GM19467 (cell line): ENCODE measurements at regions not wholly inside any gene's neighbourhood (a gene's known extent, or its start where the extent isn't known, plus 50 kb on each side); places are given as distances from the start of the nearest gene placed in this dataset.

Source experiments
- ATAC-seq: cut with Tn5 transposase; IDR thresholded peaks from one replicate; pipeline ENCODE4 v1.9.1; 2021; ENCODE audit warnings: mild to moderate bottlenecking, moderate library complexity; ENCODE audit not compliant: unreplicated experiment

GRCh38 chr6:168837254-168838036, 396.5 kb downstream of the SMOC2 start:
- no peak for ATAC-seq

- ATAC-seq = no peak
Observed at GRCh38 chr6:168835991-168836390, 395.0 kb downstream of the SMOC2 start.

DNA sequence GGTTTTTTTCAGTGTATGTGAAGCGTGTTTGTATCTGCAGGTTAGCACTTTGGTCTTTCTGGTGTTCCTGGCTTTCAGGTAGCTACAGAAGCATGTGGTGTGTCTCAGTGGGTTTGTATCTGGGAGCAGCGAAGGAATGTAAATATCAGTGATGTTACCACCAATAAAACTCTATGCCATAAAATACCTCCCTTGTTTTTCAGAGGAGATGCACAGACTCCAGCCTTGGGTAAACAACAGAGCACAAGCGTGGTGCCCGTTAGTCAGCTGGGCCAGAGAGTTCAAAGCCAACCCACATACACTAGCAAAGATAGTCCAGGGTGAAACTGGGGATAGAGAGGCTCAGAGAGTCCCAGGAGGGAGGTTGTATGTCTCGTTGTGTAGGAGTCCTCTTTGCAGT, 393.8 kb downstream of the SMOC2 start:
- ATAC-seq = no peak

DNA sequence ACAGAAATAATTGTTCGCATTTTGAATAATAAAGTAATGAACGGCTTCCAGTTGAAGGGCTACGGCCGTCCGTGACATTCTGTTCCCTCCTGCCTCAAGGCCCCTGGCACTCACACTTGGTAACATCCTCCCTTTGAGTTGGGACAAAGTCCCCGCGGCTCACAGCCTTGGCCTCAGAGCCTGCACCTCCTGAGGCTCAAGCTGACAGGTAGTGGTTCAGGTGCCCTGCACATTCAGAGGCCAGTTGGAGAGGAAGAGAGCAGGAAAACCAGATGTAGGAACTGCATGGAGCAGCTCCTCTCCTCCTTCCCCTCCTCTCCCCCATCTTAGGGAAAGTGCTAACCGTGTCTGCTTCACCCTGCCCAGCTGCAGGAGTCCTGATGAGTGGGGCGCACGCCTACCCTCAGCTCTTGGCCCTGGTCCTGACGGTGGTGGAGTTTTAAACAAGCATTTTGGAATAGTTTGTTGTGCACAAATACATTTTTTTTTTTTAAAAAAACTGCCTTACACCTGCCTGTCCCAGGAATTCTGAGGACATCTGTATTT, 393.1 kb downstream of the SMOC2 start:
- no peak for ATAC-seq

GRCh38 chr6:168828800-168829199, 387.8 kb downstream of the SMOC2 start:
- no peak for ATAC-seq

DNA sequence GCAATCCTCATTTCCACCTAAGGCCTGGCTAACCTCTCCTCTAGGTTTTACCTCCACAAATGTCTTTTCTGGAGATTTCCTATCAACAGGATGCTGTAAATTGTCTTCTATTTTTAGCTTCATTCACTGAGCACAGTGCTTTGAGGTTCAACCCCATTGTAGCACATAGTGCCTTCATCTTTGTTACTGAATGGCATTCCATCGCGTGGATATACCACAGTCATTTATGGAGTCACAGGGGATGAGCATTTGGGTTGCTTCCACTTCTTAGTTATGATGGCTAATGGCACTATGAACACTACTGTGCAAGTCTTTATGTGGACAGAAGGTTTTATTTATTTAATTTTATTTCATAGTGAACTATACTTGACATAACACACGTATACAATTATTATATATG, 387.1 kb downstream of the SMOC2 start:
- ATAC-seq = no peak

GRCh38 chr6:168827586-168827871, 386.5 kb downstream of the SMOC2 start:
- ATAC-seq = no peak

DNA sequence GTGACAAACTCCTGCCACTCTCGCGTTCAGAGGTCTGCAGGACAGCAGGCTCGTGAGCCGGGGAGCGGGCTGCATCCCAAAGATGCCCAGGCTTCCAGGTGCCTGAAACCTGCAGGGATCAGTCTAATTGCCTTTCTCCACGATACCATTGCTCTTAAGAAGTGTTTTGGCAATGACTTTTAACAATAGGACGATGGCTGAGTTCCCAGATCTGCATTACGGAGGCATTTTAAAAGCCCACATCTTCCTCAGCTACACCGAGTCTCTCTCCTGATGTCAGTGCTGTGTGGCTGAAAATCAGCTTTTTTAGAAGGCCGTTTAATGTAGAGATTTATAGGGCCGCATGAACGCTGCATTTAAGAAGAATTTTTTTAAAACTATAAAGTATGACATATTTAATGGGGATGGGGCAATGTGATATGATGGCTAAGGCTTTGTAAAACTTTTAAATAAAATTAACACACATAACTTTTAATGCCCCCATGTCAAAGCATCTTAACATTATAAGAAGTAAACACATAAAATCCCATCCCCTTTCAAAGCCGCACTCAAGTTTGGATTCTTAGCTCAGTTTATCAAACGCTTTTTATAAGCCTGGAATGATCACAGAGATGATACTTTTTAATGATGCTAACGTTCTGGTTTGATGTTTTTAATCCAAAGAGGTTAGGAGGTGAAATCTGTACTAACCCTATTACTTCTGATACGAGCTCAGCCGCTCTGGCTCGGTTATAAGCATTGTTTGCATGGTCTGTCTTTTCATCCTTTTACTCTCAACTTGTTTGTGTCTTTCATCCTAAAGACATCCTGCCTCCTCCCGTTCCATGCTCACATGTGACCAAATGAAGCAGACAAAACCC, 386.0 kb downstream of the SMOC2 start:
- no peak for ATAC-seq

DNA sequence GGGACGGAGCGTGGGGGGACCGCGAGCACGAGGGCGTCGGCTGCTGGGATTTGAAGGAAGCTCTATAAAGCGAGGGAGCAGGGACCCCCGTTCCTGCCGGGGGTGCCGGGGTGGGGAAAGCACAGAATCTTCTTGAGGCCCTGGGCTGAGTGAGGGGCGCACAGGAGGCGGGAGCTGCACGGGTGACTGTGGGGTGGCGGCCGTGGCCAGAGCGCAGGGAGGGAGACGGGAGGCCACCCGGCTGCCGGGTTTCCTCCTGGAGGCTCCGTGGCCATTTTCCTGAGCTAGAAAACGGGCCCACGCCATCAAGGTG, 385.1 kb downstream of the SMOC2 start:
- ATAC-seq = no peak

DNA sequence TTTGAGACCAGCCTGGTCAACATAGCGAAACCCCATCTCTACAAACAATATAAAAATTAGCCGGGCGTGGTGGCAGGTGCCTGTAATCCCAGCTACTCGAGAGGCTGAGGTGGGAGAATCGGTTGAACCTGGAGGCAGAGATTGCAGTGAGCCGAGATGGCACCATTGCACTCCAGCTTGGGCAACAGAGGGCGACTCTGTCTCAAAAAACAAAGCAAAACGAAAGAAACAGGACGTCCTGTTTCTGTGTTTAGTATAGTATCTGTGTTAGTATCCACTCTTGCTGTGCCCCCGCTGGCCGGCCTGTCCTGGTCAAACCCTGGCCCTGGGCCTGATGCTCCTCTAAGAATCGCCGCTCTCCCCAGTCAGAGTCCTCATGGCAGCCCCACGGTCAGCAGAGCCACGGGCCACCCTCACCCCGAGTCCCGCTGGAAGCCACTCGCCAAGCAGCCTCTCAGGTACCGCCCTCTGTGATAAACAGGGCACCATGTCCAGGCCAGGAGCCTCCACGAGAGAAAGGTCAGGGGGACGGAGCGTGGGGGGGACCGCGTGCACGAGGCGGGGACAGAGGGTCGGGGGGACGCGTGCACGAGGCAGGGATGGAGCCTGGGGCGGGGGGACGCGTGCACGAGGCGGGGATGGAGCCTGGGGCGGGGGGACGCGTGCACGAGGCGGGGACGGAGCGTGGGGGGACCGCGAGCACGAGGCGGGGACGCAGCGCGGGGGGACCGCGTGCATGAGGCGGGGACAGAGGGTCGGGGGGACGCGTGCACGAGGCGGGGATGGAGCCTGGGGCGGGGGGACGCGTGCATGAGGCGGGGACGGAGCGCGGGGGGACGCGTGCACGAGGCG, 384.5 kb downstream of the SMOC2 start:
- ATAC-seq = no peak

GRCh38 chr6:168823397-168824212, 382.6 kb downstream of the SMOC2 start:
- no peak for ATAC-seq

- ATAC-seq = no peak
Observed at GRCh38 chr6:168822376-168822775, 381.4 kb downstream of the SMOC2 start.

- no peak for ATAC-seq
Observed at GRCh38 chr6:168819546-168819945, 378.6 kb downstream of the SMOC2 start.

- ATAC-seq = no peak
Observed at GRCh38 chr6:168817558-168818159, 376.7 kb downstream of the SMOC2 start.

DNA sequence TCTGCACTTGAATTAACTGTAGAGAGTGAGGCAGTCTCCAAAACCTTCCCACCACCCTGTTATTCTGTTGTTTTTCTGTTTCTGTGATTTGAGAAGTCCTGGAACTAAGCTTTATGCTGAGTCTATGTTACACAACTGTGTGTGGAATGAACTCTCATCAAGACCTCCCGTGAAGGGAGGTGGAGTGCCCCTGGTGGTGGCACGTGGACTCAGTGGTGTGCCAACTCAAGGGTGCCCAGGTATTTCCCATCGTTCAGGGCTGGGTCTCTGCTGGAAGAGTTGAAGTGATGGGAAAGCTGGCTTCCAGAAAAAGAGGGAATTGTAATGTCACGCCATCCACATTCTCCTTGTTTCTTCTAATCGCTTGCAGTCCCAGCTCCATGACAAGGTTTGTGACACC, 374.2 kb downstream of the SMOC2 start:
- ATAC-seq = no peak

DNA sequence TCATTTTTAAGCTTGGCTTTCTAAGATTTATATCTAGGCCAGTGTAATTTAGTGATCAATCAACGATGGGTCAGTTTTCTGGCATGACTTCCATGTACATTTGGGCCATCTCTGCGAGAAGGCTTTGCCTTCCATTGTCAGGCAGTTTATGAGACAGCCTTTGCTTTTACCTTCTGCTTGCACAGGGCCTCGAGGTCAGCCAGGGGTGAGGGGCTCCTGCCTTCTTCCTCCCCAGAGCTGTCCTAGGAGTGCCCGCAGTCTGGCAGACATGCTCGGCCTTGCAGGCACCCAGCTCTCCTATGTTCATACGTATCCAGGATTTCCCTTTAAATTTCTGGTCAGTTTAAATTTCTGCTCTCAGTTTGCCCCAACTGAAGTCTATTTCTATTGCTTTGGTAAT, 367.2 kb downstream of the SMOC2 start:
- ATAC-seq = no peak

GRCh38 chr6:168804331-168804730, 363.3 kb downstream of the SMOC2 start:
- ATAC-seq = no peak

GRCh38 chr6:168803874-168804273, 362.9 kb downstream of the SMOC2 start:
- ATAC-seq = no peak

GRCh38 chr6:168799067-168799466, 358.1 kb downstream of the SMOC2 start:
- ATAC-seq = no peak

DNA sequence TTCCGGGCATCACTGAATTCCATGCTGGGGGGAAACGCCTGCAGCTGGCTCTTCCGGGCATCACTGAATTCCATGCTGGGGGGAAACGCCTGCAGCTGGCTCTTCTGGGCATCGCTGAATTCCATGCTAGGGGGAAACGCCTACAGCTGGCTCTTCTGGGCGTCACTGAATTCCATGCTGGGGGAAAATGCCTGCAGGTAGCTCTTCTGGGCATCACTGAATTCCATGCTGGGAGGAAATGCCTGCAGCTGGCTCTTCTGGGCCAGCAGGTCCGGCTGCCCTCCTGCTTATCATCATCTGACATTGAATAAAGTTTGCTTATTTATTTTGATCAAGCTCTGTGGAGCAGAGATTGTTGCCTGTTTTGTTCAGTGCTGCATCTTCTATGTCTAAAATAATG, 355.1 kb downstream of the SMOC2 start:
- no peak for ATAC-seq
